Mesothelial cell of epicardium (in vitro differentiated cells): ENCODE measurements at regions not wholly inside any gene's neighbourhood (a gene's known extent, or its start where the extent isn't known, plus 50 kb on each side); places are given as distances from the start of the nearest gene placed in this dataset.

ENCODE experiments used
- DNase-seq, 2 experiments: peaks; one replicate each; pipeline ENCODE4 v3.0.0; 2021; ENCODE audit warnings: low spot score in 2 of 2; ENCODE audit not compliant: unreplicated experiment in 2 of 2
- H3K27ac Mint-ChIP-seq: 2 replicates; pipeline ENCODE4 v1.8.0; 2021; ENCODE audit warnings: mixed read lengths
- H3K27me3 Mint-ChIP-seq: 2 replicates; pipeline ENCODE4 v1.8.0; 2021; ENCODE audit warnings: low read depth, mixed read lengths
- H3K36me3 Mint-ChIP-seq: 2 replicates; pipeline ENCODE4 v1.8.0; 2021; ENCODE audit warnings: mixed read lengths
- H3K4me1 Mint-ChIP-seq: 2 replicates; pipeline ENCODE4 v1.8.0; 2021; ENCODE audit warnings: mixed read lengths
- H3K4me3 Mint-ChIP-seq: 2 replicates; pipeline ENCODE4 v1.8.0; 2021; ENCODE audit warnings: mild to moderate bottlenecking, moderate library complexity, mixed read lengths
- H3K9me3 Mint-ChIP-seq: 2 replicates; pipeline ENCODE4 v1.8.0; 2021; ENCODE audit warnings: mixed read lengths
- CTCF ChIP-seq: fragments of 200-600 bp; sonication (generic); IDR thresholded peaks from one replicate; pipeline ENCODE4 v1.5.0; 2021; ENCODE audit warnings: antibody characterized with exemption; ENCODE audit not compliant: unreplicated experiment

- no peak for TF ChIP-seq CTCF
- Mint-ChIP-seq H3K9me3 (peaks cover 11% of the 10 kb centered on the region), H3K36me3 (no peaks in the 10 kb centered on the region), H3K4me1 (peaks cover 3% of the 10 kb centered on the region), H3K27ac (no peak overlapping the region), H3K27me3 (peaks cover 49% of the 10 kb centered on the region), H3K4me3 (no peak overlapping the region)
- DNase-seq: no peak
Observed at GRCh38 chr1:29424266-29424665, 187.9 kb downstream of the PTPRU start.

GRCh38 chr1:29420202-29420601 lies 183.9 kb downstream of the PTPRU start:
- Mint-ChIP-seq H3K9me3 (peaks cover 11% of the 10 kb centered on the region), H3K27ac (no peak overlapping the region), H3K27me3 (peaks cover 54% of the 10 kb centered on the region), H3K4me1 (peaks cover 8% of the 10 kb centered on the region), H3K36me3 (no peaks in the 10 kb centered on the region), H3K4me3 (no peak overlapping the region)
- TF ChIP-seq CTCF: no peak
- DNase-seq: no peak

- no peak for DNase-seq
- H3K36me3 Mint-ChIP-seq: no peaks in the 10 kb centered on the region
- H3K4me3 Mint-ChIP-seq: no peak overlapping the region
- no peak for TF ChIP-seq CTCF
- peaks cover 7% of the 10 kb centered on the region for H3K4me1 Mint-ChIP-seq
- no peak overlapping the region for H3K27ac Mint-ChIP-seq
- peaks cover 44% of the 10 kb centered on the region for H3K27me3 Mint-ChIP-seq
- H3K9me3 Mint-ChIP-seq: peaks cover 11% of the 10 kb centered on the region
Observed at GRCh38 chr1:29417971-29418370, 181.6 kb downstream of the PTPRU start.

- no peak for TF ChIP-seq CTCF
- Mint-ChIP-seq H3K27ac (no peak overlapping the region), H3K27me3 (peaks cover 38% of the 10 kb centered on the region), H3K4me1 (peaks cover 7% of the 10 kb centered on the region), H3K9me3 (peaks cover 11% of the 10 kb centered on the region), H3K4me3 (no peak overlapping the region), H3K36me3 (no peaks in the 10 kb centered on the region)
- DNase-seq: no peak
Observed at GRCh38 chr1:29417147-29417858, 181.0 kb downstream of the PTPRU start.

GRCh38 chr1:29416267-29417146 lies 180.2 kb downstream of the PTPRU start:
- H3K4me3 Mint-ChIP-seq: no peak overlapping the region
- no peak for DNase-seq
- peaks cover 9% of the 10 kb centered on the region for H3K9me3 Mint-ChIP-seq
- no peak overlapping the region for H3K27ac Mint-ChIP-seq
- peaks cover 7% of the 10 kb centered on the region for H3K4me1 Mint-ChIP-seq
- H3K27me3 Mint-ChIP-seq: peaks cover 30% of the 10 kb centered on the region
- H3K36me3 Mint-ChIP-seq: no peaks in the 10 kb centered on the region
- TF ChIP-seq CTCF: no peak
